ENCODE measurements at regions not wholly inside any gene's neighbourhood (a gene's known extent, or its start where the extent isn't known, plus 50 kb on each side); places are given as distances from the start of the nearest gene placed in this dataset.

DNA sequence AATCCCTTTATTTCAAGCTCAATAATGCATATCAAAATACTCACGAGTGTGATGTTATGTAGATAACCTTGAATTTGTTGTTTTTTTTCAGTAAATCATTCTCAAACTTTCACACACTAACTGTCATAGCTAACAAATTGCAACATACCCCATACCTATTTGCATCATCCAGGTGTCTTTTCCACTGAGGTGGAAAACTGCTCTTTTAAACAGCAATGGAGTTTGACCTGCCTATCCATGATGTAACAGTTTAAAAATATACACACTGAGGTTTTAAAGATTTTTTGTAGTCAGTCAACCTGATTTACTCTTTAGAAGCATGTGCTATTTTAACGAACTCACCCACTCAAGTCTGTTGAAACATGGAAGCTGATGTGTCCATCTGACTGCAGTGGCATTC is 298.7 kb downstream of the RND3 start:
- ATAC-seq: no peak
- CTCF ChIA-PET: interaction anchor here (0.7 kb wide), 1 partner anchor 1181 kb away, joined by 4 read pairs; no protein-coding TSS in a partner anchor

DNA sequence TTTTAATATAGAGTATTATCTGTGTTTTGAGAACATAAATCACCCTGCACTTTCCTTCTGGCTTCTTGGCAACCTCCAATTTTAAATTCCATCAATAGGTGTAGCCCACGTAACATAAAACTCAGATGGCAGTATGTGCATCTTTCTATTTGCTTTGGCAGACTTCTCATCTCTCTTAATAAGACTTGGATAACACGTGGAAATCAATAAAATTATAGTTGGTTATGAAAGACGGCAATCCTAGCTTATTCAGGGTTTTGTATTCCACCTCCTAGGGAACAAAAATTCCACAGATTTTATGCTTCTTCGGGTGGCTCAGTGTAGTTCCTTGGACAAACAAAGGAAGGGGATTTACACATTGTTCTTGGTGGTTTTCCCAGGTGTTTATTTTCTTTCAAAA is 299.3 kb downstream of the RND3 start:
- TF ChIP-seq, protein P1, sequence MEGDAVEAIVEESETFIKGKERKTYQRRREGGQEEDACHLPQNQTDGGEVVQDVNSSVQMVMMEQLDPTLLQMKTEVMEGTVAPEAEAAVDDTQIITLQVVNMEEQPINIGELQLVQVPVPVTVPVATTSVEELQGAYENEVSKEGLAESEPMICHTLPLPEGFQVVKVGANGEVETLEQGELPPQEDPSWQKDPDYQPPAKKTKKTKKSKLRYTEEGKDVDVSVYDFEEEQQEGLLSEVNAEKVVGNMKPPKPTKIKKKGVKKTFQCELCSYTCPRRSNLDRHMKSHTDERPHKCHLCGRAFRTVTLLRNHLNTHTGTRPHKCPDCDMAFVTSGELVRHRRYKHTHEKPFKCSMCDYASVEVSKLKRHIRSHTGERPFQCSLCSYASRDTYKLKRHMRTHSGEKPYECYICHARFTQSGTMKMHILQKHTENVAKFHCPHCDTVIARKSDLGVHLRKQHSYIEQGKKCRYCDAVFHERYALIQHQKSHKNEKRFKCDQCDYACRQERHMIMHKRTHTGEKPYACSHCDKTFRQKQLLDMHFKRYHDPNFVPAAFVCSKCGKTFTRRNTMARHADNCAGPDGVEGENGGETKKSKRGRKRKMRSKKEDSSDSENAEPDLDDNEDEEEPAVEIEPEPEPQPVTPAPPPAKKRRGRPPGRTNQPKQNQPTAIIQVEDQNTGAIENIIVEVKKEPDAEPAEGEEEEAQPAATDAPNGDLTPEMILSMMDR (IDR thresholded peaks at IDR 0.05): peak; percentile 12; the same call in 1 of the 2 replicates
- TF ChIP-seq SIN3A (IDR thresholded peaks at IDR 0.05; ENCODE audit: borderline replicate concordance, insufficient read depth, low read depth, low read length): no peak
- Histone ChIP-seq H3K27me3 (ENCODE audit: control insufficient read depth, insufficient read depth, low read length) (no peaks in the 10 kb centered on the region), H3K9me3 (ENCODE audit: control insufficient read depth, insufficient read depth, low read depth, low read length) (no peaks in the 10 kb centered on the region), H3K4me3 (ENCODE audit: low read depth in 2 of 2, low read length in 2 of 2) (no peak overlapping the region), H3K27ac (ENCODE audit: low read length) (no peak overlapping the region; the same call in 1 of the 2 replicates), H3K36me3 (ENCODE audit: control insufficient read depth, insufficient read depth, low read length) (no peaks in the 10 kb centered on the region), H3K4me1 (ENCODE audit: control insufficient read depth, insufficient read depth, low read length) (peaks cover 4% of the 10 kb centered on the region; the same call in 1 of the 2 replicates)
- intact Hi-C loops (cut with micrococcal nuclease; ENCODE audit: unreplicated experiment) (loop anchor here (10.0 kb wide), 1 partner anchor 297 kb away; the partner anchor contains the start of gene RND3), in situ Hi-C loops (cut with HindIII; ENCODE audit: low pct_unique_long_range_greater_than_20kb, low sequenced_read_pairs) (no loop called here)
- ATAC-seq (no peak; the same call in 1 of the 2 replicates), DNase-seq (ENCODE audit: low read depth, low spot score) (no peak)
- POLR2A ChIA-PET: interaction anchor here (0.6 kb wide), 2 partner anchors 14 to 240 kb away, joined by 3 read pairs; no protein-coding TSS in a partner anchor
- no TSS peak for BruUV-seq (replicated peaks)
- CTCF ChIA-PET: no interaction called here

More for the DNA sequence above, 298.7 kb downstream of the RND3 start:
- intact Hi-C loops (cut with micrococcal nuclease; ENCODE audit: unreplicated experiment): loop anchor here (10.0 kb wide), 1 partner anchor 296 kb away; the partner anchor contains the start of gene RND3
- TF ChIP-seq, protein P2, sequence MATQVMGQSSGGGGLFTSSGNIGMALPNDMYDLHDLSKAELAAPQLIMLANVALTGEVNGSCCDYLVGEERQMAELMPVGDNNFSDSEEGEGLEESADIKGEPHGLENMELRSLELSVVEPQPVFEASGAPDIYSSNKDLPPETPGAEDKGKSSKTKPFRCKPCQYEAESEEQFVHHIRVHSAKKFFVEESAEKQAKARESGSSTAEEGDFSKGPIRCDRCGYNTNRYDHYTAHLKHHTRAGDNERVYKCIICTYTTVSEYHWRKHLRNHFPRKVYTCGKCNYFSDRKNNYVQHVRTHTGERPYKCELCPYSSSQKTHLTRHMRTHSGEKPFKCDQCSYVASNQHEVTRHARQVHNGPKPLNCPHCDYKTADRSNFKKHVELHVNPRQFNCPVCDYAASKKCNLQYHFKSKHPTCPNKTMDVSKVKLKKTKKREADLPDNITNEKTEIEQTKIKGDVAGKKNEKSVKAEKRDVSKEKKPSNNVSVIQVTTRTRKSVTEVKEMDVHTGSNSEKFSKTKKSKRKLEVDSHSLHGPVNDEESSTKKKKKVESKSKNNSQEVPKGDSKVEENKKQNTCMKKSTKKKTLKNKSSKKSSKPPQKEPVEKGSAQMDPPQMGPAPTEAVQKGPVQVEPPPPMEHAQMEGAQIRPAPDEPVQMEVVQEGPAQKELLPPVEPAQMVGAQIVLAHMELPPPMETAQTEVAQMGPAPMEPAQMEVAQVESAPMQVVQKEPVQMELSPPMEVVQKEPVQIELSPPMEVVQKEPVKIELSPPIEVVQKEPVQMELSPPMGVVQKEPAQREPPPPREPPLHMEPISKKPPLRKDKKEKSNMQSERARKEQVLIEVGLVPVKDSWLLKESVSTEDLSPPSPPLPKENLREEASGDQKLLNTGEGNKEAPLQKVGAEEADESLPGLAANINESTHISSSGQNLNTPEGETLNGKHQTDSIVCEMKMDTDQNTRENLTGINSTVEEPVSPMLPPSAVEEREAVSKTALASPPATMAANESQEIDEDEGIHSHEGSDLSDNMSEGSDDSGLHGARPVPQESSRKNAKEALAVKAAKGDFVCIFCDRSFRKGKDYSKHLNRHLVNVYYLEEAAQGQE (IDR thresholded peaks at IDR 0.05; ENCODE audit: insufficient read depth in 1 of 2, low read depth in 2 of 2, low read length in 1 of 2): no peak
- TF ChIP-seq POLR2AphosphoS5 (IDR thresholded peaks at IDR 0.05; ENCODE audit: low read depth, low read length) (no peak), TCF7L2 (IDR thresholded peaks at IDR 0.05; ENCODE audit: low read depth, low read length) (no peak), SIN3A (IDR thresholded peaks at IDR 0.05; ENCODE audit: borderline replicate concordance, insufficient read depth, low read depth, low read length) (no peak)
- TF ChIP-seq, protein P1 (IDR thresholded peaks at IDR 0.05): no peak
- H3K27ac ChIP-seq (ENCODE audit: low read length): peak overlapping the region; percentile 54; the same call in 1 of the 2 replicates
- H3K4me1 ChIP-seq (ENCODE audit: control insufficient read depth, insufficient read depth, low read length): peaks cover 4% of the 10 kb centered on the region; the same call in 1 of the 2 replicates
- in situ Hi-C loops (cut with HindIII; ENCODE audit: low pct_unique_long_range_greater_than_20kb, low sequenced_read_pairs): no loop called here
- H3K9me3 ChIP-seq (ENCODE audit: control insufficient read depth, insufficient read depth, low read depth, low read length): no peaks in the 10 kb centered on the region
- H3K36me3 ChIP-seq (ENCODE audit: control insufficient read depth, insufficient read depth, low read length): no peaks in the 10 kb centered on the region
- H3K27me3 ChIP-seq (ENCODE audit: control insufficient read depth, insufficient read depth, low read length): no peaks in the 10 kb centered on the region
- POLR2A ChIA-PET: interaction anchor here (0.6 kb wide), 2 partner anchors 15 to 240 kb away, joined by 3 read pairs; no protein-coding TSS in a partner anchor
- H3K4me3 ChIP-seq (ENCODE audit: low read depth in 2 of 2, low read length in 2 of 2): no peak overlapping the region
- no TSS peak for BruUV-seq (replicated peaks)
- no peak for DNase-seq (ENCODE audit: low read depth, low spot score)
